Neural cell (in vitro differentiated cells): ENCODE measurements at regions not wholly inside any gene's neighbourhood (a gene's known extent, or its start where the extent isn't known, plus 50 kb on each side); places are given as distances from the start of the nearest gene placed in this dataset.
"Not testable (repeated sequence)": the region's sequence is repeated elsewhere in the genome, so short reads cannot be mapped to it uniquely, and the experiment has no call there.

Source experiments
- H2AFZ ChIP-seq: fragments of 200-600, 300-800 bp; sonication (generic), shearing (Covaris generic); 2 replicates; pipeline ENCODE4 v1.6.0; 2014; ENCODE audit warnings: low read depth, mild to moderate bottlenecking, antibody characterized with exemption, low read length, moderate library complexity
- H3F3A ChIP-seq: fragments of 200-600 bp; shearing (Covaris generic); 2 replicates; pipeline ENCODE4 v1.6.1; 2016; ENCODE audit warnings: mild to moderate bottlenecking, moderate library complexity, mixed read lengths, antibody characterized with exemption, low read length; ENCODE audit not compliant: insufficient read depth, poor library complexity, severe bottlenecking
- H3K27ac ChIP-seq: fragments of 200-600, 300-800 bp; sonication (generic), shearing (Covaris generic); 2 replicates; pipeline ENCODE4 v1.5.1; 2014; ENCODE audit warnings: mild to moderate bottlenecking, low read length, moderate library complexity
- H3K27me3 ChIP-seq: fragments of 300-800, 200-600 bp; sonication (generic), shearing (Covaris generic); 2 replicates; pipeline ENCODE4 v1.6.0; 2014; ENCODE audit warnings: mild to moderate bottlenecking, low read depth, low read length, moderate library complexity; ENCODE audit not compliant: insufficient read depth
- H3K36me3 ChIP-seq: fragments of 300-800, 200-600 bp; sonication (generic), shearing (Covaris generic); 2 replicates; pipeline ENCODE4 v1.5.1; 2014; ENCODE audit warnings: mild to moderate bottlenecking, antibody characterized with exemption, low read length, moderate library complexity; ENCODE audit not compliant: insufficient read depth
- H3K4me2 ChIP-seq: fragments of 300-800, 200-600 bp; sonication (generic), shearing (Covaris generic); 2 replicates; pipeline ENCODE4 v1.6.0; 2014; ENCODE audit warnings: mild to moderate bottlenecking, low read length
- H3K4me3 ChIP-seq: fragments of 300-800, 200-600 bp; sonication (generic), shearing (Covaris generic); 2 replicates; pipeline ENCODE4 v1.5.1; 2014; ENCODE audit warnings: mild to moderate bottlenecking, low read length, moderate library complexity
- H3K79me2 ChIP-seq: fragments of 200-600 bp; shearing (Covaris generic); replicated peaks from 2 replicates; pipeline ENCODE4 v1.6.0; 2014; ENCODE audit warnings: mild to moderate bottlenecking, low read length, moderate library complexity; ENCODE audit not compliant: insufficient read depth
- H3K9ac ChIP-seq: fragments of 300-800, 200-600 bp; sonication (generic), shearing (Covaris generic); 2 replicates; pipeline ENCODE4 v1.6.1; 2016; ENCODE audit warnings: mild to moderate bottlenecking, low read length, mixed read lengths
- H3K9me2 ChIP-seq: fragments of 200-600 bp; shearing (Covaris generic); 2 replicates; pipeline ENCODE4 v1.6.1; 2016; ENCODE audit warnings: mild to moderate bottlenecking, low read length, mixed read lengths; ENCODE audit not compliant: insufficient read depth
- H3K9me3 ChIP-seq: fragments of 200-600, 300-800 bp; sonication (generic), shearing (Covaris generic); 2 replicates; pipeline ENCODE4 v1.6.1; 2016; ENCODE audit warnings: mild to moderate bottlenecking, mixed run types, low read length, moderate library complexity, mixed read lengths
- H4K20me1 ChIP-seq: fragments of 200-600 bp; shearing (Covaris generic); 2 replicates; pipeline ENCODE4 v1.6.1; 2016; ENCODE audit warnings: mild to moderate bottlenecking, mixed run types; ENCODE audit not compliant: insufficient read depth
- EP300 ChIP-seq: fragments of 450-650 bp; conservative IDR thresholded peaks from 2 replicates; pipeline ENCODE4 v1.6.1; 2014; ENCODE audit warnings: antibody characterized with exemption, mild to moderate bottlenecking, moderate library complexity; ENCODE audit not compliant: poor library complexity, severe bottlenecking
- EZH2 ChIP-seq: fragments of 200-600, 300-800 bp; shearing (Covaris generic), sonication (generic); IDR thresholded peaks from 2 replicates; pipeline ENCODE4 v1.6.1; 2014; ENCODE audit warnings: antibody characterized with exemption, low read length, borderline replicate concordance, mild to moderate bottlenecking; ENCODE audit not compliant: insufficient read depth, poor library complexity, severe bottlenecking
- MXI1 ChIP-seq: fragments of 450-650 bp; conservative IDR thresholded peaks from 2 replicates; pipeline ENCODE4 v1.6.1; 2014; ENCODE audit warnings: antibody characterized with exemption, mild to moderate bottlenecking; ENCODE audit not compliant: poor library complexity, severe bottlenecking
- POLR2AphosphoS5 ChIP-seq: IDR thresholded peaks from 2 replicates; pipeline ENCODE4 v1.6.1; 2012
- RAD21 ChIP-seq: fragments of 450-650 bp; conservative IDR thresholded peaks from 2 replicates; pipeline ENCODE4 v1.6.1; 2014; ENCODE audit warnings: antibody characterized with exemption, mild to moderate bottlenecking, moderate library complexity
- SMC3 ChIP-seq: fragments of 450-650 bp; conservative IDR thresholded peaks from 2 replicates; pipeline ENCODE4 v1.6.1; 2014; ENCODE audit warnings: antibody characterized with exemption, mild to moderate bottlenecking, moderate library complexity; ENCODE audit not compliant: poor library complexity
- TAF1 ChIP-seq: IDR thresholded peaks from 2 replicates; pipeline ENCODE4 v1.6.1; 2012; ENCODE audit warnings: low read depth
- TF ChIP-seq, protein P1 (sequence below): fragments of 450-650 bp; IDR thresholded peaks from 2 replicates; pipeline ENCODE4 v1.5.1; 2014; ENCODE audit warnings: antibody characterized with exemption, mild to moderate bottlenecking, moderate library complexity; ENCODE audit not compliant: poor library complexity, severe bottlenecking
- TF ChIP-seq, protein P2 (sequence below): IDR thresholded peaks from 2 replicates; pipeline ENCODE4 v1.6.1; 2012; ENCODE audit warnings: borderline replicate concordance

DNA sequence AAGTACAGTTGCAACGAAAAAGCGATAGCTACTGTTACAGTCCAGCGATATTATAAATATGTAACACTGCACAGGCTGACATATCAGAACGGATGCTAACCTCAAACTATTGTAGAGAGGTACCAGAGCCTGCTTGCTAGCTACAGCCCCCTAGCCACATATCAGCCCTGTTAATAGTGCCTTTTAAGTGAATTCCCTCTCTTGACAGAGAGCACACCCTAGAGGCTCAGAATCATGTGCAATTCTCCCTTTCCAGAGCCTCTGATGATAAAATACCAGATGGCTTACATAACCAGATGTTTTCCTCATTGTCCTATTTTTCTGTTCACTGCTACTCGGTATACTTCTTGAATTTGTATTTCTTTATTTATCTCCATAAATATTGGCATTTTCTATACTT lies 960.7 kb upstream of the CELF2 start:
- Histone ChIP-seq H3K79me2 (no peaks in the 10 kb centered on the region), H3K27me3 (no peaks in the 10 kb centered on the region), H3K36me3 (no peaks in the 10 kb centered on the region)

DNA sequence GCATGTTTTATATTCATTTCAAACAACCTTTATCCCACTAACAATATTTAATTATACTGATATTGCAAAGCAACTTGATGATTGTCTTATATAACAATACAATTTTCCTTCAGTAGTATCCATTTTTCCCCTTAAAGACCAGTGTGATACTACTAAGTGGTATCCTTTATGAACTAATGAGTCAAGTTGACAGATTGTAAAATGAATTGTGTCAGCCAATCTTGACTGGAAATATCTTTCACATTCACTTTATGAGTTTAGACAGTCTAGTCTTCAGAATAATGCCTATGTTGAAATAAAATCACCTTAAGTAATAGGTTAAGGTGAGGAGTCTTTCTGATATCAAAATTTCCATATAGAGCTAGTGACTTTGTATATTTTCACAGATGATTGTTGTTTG lies 950.0 kb upstream of the CELF2 start:
- Histone ChIP-seq H3K79me2 (no peaks in the 10 kb centered on the region), H3K27me3 (no peaks in the 10 kb centered on the region), H3K9me3 (no peaks in the 10 kb centered on the region), H3K4me2 (no peak overlapping the region), H3K36me3 (no peaks in the 10 kb centered on the region), H2AFZ (no peak overlapping the region), H4K20me1 (no peaks in the 10 kb centered on the region), H3K9ac (no peak overlapping the region), H3K27ac (no peak overlapping the region), H3K4me3 (no peak overlapping the region), H3K9me2 (no peaks in the 10 kb centered on the region), H3F3A (no peaks in the 10 kb centered on the region)
- no peak for TF ChIP-seq MXI1
- TF ChIP-seq EP300 = peak; percentile 93
- peak; percentile 82 for TF ChIP-seq POLR2AphosphoS5
- TF ChIP-seq, protein P1, sequence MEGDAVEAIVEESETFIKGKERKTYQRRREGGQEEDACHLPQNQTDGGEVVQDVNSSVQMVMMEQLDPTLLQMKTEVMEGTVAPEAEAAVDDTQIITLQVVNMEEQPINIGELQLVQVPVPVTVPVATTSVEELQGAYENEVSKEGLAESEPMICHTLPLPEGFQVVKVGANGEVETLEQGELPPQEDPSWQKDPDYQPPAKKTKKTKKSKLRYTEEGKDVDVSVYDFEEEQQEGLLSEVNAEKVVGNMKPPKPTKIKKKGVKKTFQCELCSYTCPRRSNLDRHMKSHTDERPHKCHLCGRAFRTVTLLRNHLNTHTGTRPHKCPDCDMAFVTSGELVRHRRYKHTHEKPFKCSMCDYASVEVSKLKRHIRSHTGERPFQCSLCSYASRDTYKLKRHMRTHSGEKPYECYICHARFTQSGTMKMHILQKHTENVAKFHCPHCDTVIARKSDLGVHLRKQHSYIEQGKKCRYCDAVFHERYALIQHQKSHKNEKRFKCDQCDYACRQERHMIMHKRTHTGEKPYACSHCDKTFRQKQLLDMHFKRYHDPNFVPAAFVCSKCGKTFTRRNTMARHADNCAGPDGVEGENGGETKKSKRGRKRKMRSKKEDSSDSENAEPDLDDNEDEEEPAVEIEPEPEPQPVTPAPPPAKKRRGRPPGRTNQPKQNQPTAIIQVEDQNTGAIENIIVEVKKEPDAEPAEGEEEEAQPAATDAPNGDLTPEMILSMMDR = no peak
- TF ChIP-seq, protein P2, sequence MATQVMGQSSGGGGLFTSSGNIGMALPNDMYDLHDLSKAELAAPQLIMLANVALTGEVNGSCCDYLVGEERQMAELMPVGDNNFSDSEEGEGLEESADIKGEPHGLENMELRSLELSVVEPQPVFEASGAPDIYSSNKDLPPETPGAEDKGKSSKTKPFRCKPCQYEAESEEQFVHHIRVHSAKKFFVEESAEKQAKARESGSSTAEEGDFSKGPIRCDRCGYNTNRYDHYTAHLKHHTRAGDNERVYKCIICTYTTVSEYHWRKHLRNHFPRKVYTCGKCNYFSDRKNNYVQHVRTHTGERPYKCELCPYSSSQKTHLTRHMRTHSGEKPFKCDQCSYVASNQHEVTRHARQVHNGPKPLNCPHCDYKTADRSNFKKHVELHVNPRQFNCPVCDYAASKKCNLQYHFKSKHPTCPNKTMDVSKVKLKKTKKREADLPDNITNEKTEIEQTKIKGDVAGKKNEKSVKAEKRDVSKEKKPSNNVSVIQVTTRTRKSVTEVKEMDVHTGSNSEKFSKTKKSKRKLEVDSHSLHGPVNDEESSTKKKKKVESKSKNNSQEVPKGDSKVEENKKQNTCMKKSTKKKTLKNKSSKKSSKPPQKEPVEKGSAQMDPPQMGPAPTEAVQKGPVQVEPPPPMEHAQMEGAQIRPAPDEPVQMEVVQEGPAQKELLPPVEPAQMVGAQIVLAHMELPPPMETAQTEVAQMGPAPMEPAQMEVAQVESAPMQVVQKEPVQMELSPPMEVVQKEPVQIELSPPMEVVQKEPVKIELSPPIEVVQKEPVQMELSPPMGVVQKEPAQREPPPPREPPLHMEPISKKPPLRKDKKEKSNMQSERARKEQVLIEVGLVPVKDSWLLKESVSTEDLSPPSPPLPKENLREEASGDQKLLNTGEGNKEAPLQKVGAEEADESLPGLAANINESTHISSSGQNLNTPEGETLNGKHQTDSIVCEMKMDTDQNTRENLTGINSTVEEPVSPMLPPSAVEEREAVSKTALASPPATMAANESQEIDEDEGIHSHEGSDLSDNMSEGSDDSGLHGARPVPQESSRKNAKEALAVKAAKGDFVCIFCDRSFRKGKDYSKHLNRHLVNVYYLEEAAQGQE = no peak
- no peak for TF ChIP-seq RAD21
- peak; percentile 10 for TF ChIP-seq SMC3

More for the DNA sequence above, 960.7 kb upstream of the CELF2 start:
- no peaks in the 10 kb centered on the region for H3K9me2 ChIP-seq
- no peaks in the 10 kb centered on the region for H3K9me3 ChIP-seq
- H3K4me2 ChIP-seq = no peak overlapping the region
- H4K20me1 ChIP-seq = no peaks in the 10 kb centered on the region
- TF ChIP-seq RAD21 (no peak), MXI1 (no peak), SMC3 (no peak), TAF1 (no peak), POLR2AphosphoS5 (no peak), EP300 (no peak), EZH2 (no peak)
- TF ChIP-seq, protein P2 = no peak
- TF ChIP-seq, protein P1 = no peak
- H3K9ac ChIP-seq = no peak overlapping the region
- no peak overlapping the region for H3K27ac ChIP-seq
- H3F3A ChIP-seq = peaks cover 6% of the 10 kb centered on the region
- no peak overlapping the region for H3K4me3 ChIP-seq
- no peak overlapping the region for H2AFZ ChIP-seq

DNA sequence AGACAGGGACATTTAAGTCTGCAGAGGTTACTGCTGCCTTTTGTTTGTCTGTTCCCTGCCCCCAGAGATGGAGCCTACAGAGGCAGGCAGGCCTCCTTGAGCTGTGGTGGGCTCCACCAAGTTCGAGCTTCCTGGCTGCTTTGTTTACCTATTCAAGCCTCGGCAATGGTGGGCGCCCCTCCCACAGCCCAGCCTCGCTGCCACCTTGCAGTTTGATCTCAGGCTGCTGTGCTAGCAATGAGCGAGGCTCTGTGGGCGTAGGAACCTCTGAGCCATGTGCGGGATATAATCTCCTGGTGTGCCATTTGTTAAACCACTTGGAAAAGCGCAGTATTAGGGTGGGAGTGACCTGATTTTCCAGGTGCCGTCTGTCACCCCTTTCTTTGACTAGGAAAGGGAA lies 942.8 kb upstream of the CELF2 start:
- not testable (repeated sequence) for H3K27me3 ChIP-seq, H3K27ac ChIP-seq, H3K4me2 ChIP-seq, H3K9ac ChIP-seq, H3K4me3 ChIP-seq, H3F3A ChIP-seq, H3K9me2 ChIP-seq, H3K79me2 ChIP-seq, H4K20me1 ChIP-seq, H3K9me3 ChIP-seq, H3K36me3 ChIP-seq, H2AFZ ChIP-seq
